HG02884 (cell line): ENCODE measurements at regions not wholly inside any gene's neighbourhood (a gene's known extent, or its start where the extent isn't known, plus 50 kb on each side); places are given as distances from the start of the nearest gene placed in this dataset.

Experiments
- ATAC-seq: cut with Tn5 transposase; IDR thresholded peaks from one replicate; pipeline ENCODE4 v1.9.1; 2021; ENCODE audit warnings: mild to moderate bottlenecking, moderate library complexity; ENCODE audit not compliant: unreplicated experiment

DNA sequence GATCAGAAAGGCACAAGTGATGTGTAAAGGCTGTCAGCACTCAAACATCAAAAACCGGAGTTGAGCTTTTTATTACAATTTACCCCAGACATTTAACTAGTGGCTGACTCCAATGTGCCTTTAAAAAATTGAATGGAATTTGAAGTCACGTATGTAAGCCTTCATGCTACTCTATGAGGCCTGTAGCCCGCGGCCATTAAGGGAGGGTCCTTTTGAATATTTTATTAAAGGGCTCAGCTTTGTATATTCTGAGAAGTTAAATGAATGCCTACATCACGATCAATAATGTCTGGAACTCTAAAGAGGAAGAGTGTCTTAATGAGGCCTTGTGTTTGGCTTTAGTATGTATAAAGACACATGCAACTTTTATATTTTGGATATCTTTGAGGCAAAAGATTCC lies 916.6 kb upstream of the CELF2 start:
- ATAC-seq = no peak

DNA sequence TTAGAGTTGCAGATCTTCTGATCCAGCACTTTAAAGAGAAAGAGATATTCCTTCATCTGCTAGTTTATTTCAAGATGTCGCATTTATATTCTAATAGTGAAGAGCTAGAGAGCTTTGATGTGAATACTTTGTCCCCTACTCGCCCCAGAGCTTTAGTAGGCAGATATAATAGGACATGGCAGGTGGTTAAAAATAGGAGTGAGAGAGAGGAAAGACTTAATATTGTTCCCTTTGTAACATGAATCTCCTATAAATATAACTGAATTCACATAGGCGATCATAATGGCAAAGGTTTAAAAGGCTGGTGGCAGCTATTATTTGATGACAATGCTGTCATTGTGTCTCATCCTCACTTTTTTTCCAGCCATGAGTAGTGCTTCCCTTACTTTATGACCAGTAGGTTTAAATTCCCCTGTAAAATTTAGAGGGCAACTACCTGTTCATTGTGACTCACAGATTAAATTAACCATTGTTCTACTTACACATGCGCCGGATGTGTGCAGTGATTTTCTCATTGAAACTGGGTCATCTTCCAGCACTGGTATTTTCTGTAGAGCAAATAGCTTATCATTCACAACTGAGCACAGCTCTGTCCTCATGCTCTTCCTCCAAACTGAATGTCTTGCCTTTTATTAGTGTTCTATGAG lies 906.7 kb upstream of the CELF2 start:
- no peak for ATAC-seq

DNA sequence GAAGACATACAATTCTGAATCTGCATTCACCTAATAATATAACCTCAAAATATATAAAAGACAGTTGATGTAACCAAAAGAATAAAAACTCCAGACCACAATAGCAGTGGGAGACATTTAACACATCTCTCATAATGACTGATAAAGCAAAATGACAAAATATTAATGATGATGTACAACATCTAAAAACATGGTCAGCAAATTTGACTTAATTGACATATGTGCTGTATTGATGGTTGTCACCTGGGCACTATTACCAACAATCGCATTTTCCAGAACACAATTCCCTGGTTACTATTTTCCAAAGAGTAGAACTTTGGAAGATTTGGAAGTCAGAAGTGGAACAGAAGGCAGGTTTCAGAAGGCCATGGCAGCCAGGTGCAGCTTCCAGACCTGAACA lies 899.5 kb upstream of the CELF2 start:
- no peak for ATAC-seq

DNA sequence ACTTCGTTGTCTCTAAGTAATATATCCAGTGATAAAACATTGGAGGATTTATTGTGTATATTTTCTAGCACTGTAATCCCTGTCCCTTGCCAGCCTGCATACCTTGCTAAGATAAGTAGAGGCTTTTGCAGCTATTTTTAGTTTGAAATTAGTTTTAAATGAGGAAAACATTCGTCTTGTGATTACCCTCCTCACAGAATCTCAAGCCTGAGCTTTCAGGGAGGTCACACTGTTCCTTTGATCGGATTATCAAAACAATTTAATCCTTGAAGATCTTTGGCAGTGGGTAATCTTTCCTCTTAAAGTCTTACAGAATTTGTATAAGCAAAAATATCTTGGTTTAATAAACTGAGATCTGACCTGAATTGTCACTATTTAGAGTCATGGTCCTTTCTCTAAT lies 897.0 kb upstream of the CELF2 start:
- ATAC-seq = no peak

DNA sequence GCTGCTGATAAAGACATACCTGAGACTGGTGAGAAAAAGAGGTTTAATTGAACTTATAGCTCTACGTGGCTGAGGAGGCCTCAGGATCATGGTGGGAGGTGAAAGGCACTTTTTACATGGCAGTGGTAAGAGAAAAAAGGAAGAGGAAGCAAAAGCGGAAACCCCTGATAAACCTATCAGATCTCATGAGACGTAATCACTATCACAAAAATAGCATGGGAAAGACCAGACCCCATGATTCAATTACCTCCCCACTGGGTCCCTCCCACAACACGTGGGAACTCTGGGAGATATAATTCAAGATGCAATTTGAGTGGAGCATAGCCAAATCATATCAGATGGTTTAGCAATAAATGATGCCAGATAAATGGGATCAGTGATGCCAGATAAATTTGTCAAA lies 892.0 kb upstream of the CELF2 start:
- no peak for ATAC-seq

DNA sequence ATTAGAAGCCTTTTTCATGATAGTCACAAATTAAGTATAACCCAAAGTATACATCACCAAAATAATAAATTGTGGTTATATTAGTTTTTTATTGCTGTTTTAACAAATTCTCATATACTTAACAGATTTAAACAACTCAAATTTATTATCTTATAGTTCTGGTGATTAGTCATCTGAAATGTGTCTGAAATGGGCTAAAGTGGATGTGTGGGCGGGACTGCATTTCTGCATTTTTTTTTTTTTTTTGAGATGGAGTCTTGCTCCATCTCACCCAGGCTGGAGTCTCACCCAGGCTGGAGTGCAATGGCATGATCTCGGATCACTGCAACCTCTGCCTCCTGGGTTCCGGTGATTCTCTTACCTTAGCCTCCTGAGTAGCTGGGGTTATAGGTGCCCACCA lies 891.5 kb upstream of the CELF2 start:
- ATAC-seq = no peak

DNA sequence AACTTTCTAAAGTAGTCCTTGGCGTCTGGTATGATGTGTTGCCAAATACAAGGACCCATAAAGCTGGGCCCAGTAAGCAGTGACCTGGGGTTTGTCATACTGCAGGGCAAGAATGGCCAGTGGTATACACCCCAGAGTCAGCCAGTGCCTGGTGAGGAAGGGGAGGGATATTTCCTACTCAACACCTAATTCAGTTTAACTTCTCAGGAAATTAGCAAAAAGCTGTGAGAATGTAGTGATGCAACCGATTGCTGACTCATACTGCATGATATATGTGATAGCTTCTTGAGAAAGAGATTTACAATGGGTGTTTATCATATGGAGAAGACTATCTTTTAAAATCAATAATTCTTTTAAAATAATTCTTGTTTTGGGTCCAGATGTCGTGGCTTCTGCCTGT lies 889.3 kb upstream of the CELF2 start:
- ATAC-seq = no peak

DNA sequence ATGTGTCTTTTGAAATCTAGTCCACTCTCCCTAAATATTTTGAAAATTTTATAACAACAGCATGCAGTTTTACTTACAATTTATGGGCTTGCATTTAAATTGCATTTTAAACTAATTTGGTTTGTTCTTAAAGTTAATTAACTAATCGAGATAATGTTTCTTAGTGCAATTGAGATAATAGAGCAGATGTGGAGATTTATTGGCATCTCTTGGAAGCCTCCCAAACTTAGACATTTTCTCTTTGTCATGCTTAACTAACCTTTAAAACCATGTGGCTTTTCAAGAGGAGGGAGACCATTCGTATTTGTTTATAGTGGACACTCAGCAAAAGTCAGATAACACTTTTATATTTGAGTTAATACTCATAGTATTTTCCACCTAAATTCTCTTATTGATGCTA lies 887.0 kb upstream of the CELF2 start:
- no peak for ATAC-seq

DNA sequence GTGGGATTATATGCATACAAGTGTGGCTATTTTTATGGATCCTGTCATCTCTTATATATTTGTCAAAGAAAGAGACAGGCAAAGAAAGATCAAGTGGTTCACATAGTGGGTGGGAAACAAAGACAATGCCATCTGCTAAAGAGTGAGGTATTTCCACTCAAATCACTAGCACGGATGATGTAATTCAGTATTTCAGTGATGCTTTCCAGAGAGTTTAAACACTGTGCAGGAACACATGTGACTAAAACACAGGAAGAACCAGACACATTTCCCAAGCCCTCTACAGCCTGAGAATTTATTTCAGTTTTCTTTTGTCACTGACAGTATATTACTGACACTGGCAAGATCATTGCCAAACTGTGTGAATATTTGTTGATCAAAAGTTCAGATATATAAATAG lies 885.7 kb upstream of the CELF2 start:
- ATAC-seq = no peak

DNA sequence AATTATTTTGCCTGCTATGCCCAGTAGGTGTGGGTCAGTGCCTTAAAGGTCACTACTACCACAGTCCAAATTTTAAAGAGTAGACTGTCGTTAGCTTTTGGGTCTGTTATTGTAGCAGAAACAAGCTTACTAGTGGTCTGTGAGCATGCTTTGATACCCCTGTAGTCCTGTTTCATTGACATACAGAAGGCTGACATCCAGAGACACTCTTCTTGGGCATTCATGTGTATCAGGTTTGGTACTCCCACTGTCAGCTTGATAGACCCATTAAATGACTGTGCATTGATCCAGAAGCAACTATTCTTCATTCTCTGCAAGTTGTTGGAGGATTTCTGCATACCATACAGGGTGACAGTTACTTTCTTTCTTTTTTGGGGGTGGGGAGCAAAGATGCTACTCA lies 884.4 kb upstream of the CELF2 start:
- no peak for ATAC-seq

DNA sequence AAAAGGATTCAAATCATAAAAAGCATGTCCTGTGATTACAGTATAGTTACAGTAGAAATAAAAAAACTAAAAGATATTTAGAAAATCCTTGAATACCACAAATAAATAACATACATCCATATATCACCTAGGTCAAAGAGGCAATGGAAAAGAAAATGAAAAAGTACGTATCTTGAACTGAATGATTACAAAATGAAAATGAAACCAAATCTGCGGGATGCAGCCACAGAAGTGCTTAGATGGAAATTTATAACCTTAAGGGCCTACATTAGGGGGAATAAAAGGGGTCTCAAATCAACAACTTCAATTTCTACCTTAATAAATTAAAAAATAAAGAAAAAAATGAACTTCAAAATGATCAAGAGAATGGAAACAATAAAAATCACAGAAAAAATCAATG lies 879.0 kb upstream of the CELF2 start:
- ATAC-seq = peak; percentile 60

DNA sequence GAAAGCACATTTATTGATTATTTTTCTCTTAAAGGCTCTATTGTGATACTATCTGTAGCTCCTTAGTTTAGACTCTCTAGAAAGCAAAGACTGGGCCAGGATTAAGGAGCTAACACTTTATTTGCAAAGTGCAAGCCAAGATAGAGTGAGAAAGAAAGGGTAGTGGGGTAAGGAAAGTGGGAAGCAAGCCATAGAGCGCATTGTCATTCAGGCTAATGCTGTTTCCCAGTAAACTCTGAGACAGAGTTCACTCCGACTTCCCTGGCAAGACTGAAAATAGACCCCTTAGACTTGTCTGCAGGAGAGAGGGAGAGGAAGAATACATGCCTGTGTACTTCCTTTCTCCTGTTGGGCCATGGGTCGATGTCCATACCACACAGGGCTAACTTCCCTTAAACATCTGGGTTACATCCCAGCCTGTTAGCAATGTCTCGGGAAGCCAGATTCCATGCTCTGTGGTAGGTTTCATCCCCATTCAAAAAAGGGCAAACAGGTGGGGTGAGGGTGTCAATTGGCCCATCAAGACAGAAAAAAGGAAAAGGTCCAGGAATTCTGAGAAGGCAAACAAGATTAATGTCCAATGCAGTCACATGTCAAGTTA lies 875.8 kb upstream of the CELF2 start:
- ATAC-seq = no peak

DNA sequence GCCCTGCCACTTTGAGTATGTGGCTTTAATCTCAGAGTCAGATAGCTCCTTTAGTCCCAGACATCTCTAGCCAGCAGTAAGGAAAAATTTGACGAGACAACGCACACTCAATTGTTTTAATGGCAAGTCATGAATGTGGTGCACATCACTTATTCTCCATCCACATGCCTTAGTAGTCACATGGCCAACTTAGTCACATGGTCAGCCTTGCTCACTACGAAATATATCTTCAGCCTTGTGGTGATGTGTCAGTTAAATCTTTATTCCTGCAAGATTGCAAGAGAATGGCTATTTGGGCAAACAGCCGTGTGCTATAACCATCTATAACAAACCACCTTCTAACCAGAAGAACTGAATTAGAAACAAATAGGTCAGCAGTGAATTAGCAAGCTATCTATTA lies 871.1 kb upstream of the CELF2 start:
- ATAC-seq = no peak

DNA sequence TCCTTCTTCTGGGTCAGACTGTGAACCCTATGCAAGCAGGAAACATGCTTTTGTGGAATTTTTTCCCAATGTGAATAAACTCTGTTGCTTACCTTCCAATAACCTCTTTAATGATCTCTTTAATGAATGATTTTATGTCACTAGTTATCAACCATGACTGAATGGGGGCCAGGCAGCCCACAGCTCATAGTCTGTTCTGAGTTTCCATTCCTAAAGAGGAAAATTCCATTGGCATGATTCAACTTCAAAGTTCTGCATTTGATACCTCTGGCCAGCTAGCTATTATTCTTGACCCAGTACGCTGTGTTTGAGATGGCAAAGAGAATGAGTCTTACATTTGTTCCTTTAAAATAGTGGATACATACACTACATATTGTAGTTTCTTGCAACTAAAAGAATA lies 867.8 kb upstream of the CELF2 start:
- no peak for ATAC-seq

DNA sequence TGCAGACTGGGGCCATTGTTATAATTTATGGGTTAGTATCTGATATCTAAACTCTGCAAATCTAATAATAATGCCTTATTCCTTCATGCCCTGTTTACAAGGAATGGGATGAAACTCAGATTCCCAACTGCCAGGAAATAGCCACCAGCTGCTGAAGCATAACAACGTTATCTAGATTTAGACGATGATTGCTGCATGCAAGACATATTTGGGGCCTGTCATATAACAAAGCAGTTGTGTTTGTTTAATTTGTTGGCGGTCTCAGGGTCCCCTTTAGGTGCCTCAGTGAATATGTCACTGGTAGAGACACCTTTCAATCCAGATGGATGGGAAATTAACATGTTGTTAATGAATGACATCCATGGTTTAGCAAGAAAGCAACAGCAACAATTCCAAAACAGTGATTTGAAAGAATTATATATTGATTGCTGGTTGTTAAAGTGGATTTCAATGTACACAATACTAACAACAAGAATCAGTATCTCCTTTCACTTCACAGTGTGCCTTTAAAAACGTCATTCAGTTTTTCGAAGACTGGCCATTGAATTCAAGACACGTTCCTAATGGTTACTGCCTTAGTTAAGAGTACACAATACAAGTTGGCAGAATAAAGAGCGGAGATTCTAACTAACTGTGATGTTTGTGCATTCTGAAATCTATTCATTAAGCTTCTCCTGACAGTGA lies 860.6 kb upstream of the CELF2 start:
- no peak for ATAC-seq

DNA sequence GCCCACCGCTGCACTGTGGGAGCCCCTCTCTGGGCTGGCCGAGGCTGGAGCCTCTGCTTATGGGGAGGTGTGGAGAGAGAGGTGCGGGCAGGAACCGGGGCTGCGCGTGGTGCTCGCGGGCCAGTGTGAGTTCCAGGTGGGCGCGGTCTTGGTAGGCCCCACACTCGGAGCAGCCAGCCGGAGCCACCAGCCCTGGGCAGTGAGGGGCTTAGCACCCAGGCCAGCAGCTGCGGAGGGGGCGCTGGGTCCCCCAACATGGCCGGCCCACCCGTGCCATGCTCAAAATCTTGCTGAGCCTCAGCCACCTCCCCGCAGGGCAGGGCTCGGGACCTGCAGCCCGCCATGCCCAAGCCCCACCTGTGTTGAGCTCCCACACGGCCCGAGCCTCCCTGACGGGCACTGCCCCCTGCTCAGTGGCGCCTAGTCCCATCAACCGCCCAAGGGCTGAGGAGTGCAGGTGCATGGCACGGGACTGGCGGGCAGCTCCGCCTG lies 856.8 kb upstream of the CELF2 start:
- no peak for ATAC-seq

DNA sequence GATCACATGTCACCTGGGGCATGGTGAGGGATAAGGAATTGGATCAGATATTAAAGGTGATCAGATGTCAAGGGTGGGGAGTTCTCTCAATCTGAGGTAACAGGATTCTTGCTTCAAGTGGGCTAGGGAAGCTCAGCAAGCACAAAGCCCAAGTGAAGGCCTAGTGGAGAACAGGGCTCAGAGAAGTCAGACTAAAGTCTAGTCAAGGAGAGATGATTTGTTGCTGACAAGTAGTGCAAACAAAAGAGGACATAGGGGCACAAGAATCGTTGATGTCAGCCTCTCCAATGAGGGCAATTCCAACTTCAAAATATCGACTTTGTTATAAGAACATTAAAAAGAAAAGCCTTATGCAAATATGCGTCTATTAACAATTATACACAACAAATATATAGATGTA lies 852.8 kb upstream of the CELF2 start:
- ATAC-seq = no peak

DNA sequence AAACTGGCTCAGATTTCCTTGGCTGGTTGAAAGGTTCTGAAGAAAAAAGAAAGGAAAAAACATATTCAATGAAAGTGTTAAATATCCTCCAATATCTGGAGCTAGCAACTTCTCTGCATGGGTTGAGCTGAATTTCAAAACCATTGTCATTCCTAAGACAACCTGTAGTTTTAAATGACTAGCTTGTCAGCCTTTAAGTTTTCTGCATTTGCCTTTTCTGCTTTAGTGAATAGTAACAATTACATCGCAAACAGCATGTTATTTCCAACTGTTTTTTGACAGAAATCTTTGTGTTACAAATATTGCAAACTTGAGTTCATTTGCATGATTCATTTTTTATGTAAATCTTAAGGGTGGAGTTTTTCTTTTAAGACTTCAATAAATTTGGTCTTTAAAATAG lies 852.3 kb upstream of the CELF2 start:
- ATAC-seq = no peak

DNA sequence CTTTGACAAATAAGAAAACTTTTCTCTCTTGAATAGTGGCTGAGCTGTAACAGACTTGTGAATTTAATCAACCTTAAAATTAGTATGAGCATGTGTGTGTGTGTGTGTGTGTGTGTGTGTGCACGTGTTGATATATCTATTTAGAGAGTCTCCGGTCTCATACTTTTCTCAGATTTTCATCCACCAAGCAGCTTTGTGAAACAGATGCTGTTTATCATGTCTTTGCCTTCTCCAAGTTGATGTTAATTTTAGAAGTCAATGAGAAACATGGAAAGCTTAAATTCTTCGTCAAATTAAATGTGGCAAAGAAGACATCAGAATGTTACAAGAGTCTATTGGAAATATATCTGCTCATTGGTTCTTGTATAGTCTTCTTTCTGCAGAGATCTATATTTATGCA lies 839.2 kb upstream of the CELF2 start:
- no peak for ATAC-seq

DNA sequence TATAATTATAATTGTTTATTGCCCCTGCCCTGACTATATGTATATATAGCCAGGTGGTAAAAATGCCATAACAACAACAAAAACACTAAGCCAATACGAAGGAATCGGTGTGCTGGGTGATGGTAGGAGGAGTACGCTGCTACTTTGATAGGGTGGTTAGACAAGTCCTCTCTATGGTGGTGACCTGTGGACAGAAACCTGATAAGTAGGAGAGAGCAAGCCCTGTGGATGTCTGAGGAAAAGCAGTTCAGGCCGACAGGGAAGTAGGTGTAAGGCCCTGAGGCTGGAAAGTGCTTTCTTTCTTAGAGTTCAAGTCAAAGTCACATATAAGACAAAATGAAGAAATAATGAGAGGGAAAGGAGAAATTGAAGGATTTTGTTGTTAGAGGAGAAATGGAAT lies 823.8 kb upstream of the CELF2 start:
- ATAC-seq = no peak

DNA sequence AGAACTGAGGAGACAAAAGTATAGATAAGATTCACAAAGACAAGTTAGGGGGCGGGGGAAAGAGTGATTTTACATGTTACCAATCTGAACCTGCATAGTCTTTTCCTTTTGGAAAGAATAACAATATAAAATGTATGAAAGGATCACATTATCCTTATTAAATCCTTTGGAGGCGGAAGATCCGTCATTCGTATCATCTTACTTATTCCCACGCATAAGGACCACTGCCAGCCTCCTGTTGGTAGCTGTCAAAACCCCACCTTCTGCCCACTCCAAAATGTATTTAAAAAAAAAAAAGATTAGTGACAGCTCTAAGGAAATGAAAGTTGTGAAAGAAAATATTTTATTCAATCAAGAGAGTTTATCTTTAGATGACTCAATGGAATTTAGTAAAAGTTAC lies 821.0 kb upstream of the CELF2 start:
- ATAC-seq = no peak

DNA sequence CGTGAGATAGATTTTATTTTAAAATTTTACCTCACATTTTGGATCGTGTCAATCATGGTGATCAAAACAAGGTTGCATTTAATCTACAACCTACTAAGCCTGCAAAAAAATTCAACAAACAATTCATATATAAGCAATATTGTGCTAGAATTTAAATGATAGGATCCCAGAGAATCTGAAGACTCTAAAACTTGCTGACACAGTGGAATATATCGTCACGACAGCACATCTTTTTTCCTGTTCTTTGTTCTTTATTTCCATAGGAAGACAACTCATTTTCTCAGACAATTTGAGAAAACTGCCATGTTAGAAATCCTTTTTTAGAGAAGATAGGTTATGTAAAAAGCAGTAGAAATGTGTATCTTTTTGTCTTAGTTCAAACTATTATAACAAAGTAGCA lies 820.2 kb upstream of the CELF2 start:
- ATAC-seq = no peak

DNA sequence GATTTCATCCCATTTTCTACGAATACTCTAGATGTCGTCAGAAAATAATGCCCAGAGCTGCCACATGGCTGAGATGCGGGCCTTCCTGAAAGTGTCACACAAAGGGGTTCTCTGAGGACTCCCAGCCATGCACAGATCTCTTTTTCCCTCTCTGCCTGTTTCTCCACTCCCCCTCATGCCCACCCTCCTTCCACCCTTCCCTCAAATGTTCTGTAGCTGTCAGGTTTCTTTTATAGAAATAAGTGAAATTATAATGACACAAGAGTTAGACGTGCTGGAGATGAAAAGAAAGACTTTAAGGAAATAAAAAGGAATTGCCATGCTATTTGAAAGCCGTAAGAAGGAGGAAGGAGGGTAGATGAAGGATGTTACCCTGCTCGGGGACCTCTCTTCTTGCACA lies 819.3 kb upstream of the CELF2 start:
- ATAC-seq = no peak
